C1 segment of cervical spinal cord (tissue), 14 donors: ENCODE measurements at regions not wholly inside any gene's neighbourhood (a gene's known extent, or its start where the extent isn't known, plus 50 kb on each side); places are given as distances from the start of the nearest gene placed in this dataset.

ENCODE experiments used
- DNase-seq, 14 donors: peaks; one replicate each; lab custom pipeline; 2025; lab: John Stamatoyannopoulos, UW

- DNase-seq = no peak
Observed at GRCh38 chr12:13764748-13765147, 216.7 kb downstream of the GRIN2B start.

GRCh38 chr12:13749389-13749788, 232.0 kb downstream of the GRIN2B start:
- no peak for DNase-seq

- no peak for DNase-seq
Observed at GRCh38 chr12:13745111-13745860, 236.1 kb downstream of the GRIN2B start.

GRCh38 chr12:13744561-13744960, 236.8 kb downstream of the GRIN2B start:
- DNase-seq = peak in 2 of 14 donors; percentile 5 to 67

- DNase-seq = no peak
Observed at GRCh38 chr12:13740149-13740545, 241.3 kb downstream of the GRIN2B start.

GRCh38 chr12:13735734-13736133, 245.7 kb downstream of the GRIN2B start:
- no peak for DNase-seq

- no peak for DNase-seq
Observed at GRCh38 chr12:13734584-13735152, 246.7 kb downstream of the GRIN2B start.

GRCh38 chr12:13727707-13728195, 253.7 kb downstream of the GRIN2B start:
- DNase-seq = no peak

GRCh38 chr12:13725049-13725448, 256.4 kb downstream of the GRIN2B start:
- DNase-seq = no peak

- no peak for DNase-seq
Observed at GRCh38 chr12:13724136-13724535, 257.3 kb downstream of the GRIN2B start.

GRCh38 chr12:13719986-13720385, 261.4 kb downstream of the GRIN2B start:
- no peak for DNase-seq

GRCh38 chr12:13718271-13718670, 263.1 kb downstream of the GRIN2B start:
- DNase-seq = no peak

GRCh38 chr12:13716119-13716518, 265.3 kb downstream of the GRIN2B start:
- DNase-seq = no peak

GRCh38 chr12:13713556-13714410, 267.6 kb downstream of the GRIN2B start:
- no peak for DNase-seq

- no peak for DNase-seq
Observed at GRCh38 chr12:13707829-13708228, 273.6 kb downstream of the GRIN2B start.

GRCh38 chr12:13702381-13702780, 279.0 kb downstream of the GRIN2B start:
- DNase-seq = no peak

- DNase-seq = no peak
Observed at GRCh38 chr12:13701502-13701901, 279.9 kb downstream of the GRIN2B start.

- no peak for DNase-seq
Observed at GRCh38 chr12:13697973-13698372, 283.4 kb downstream of the GRIN2B start.

- DNase-seq = no peak
Observed at GRCh38 chr12:13695781-13696180, 285.6 kb downstream of the GRIN2B start.

GRCh38 chr12:13692332-13692731, 289.1 kb downstream of the GRIN2B start:
- DNase-seq = no peak

- DNase-seq = no peak
Observed at GRCh38 chr12:13691598-13691997, 289.8 kb downstream of the GRIN2B start.

GRCh38 chr12:13687633-13688032, 293.8 kb downstream of the GRIN2B start:
- no peak for DNase-seq
